ENCODE measurements at regions not wholly inside any gene's neighbourhood (a gene's known extent, or its start where the extent isn't known, plus 50 kb on each side); places are given as distances from the start of the nearest gene placed in this dataset.
"Not testable (repeated sequence)": the region's sequence is repeated elsewhere in the genome, so short reads cannot be mapped to it uniquely, and the experiment has no call there.

GRCh38 chr22:35487623-35488022, 53.0 kb upstream of the RASD2 start:
- H3K27me3 Mint-ChIP-seq: peaks cover 43% of the 10 kb centered on the region
- not testable (repeated sequence) for H3K4me1 Mint-ChIP-seq; H3K36me3 Mint-ChIP-seq (ENCODE audit: low read depth); H3K4me3 Mint-ChIP-seq; H3K9me3 ChIP-seq (ENCODE audit: control insufficient read depth, low read length, poor library complexity, severe bottlenecking); DNase-seq; ATAC-seq; H3K27ac Mint-ChIP-seq

DNA sequence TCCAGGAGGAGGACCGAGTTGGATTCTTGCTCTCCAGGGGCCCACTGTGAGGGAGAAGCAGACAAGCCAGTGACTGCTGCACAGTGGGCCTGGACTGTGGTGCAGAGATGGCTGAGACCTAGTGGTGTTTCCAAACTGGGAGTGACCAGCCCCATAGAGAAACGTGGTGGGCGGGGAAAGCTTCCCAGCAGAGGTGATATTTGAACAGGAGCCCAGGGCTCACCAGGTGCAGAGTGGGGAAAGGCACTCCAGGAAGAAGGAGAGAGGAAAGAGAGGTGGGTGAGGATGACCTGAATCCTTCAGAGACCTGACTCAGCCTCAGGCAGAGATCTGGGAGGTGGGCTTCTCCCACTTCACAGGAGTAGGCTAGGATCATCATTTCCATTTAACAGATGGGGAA, 52.1 kb upstream of the RASD2 start:
- H3K27me3 Mint-ChIP-seq: peaks cover 52% of the 10 kb centered on the region
- H3K9me3 ChIP-seq (ENCODE audit: control insufficient read depth, low read length, poor library complexity, severe bottlenecking): no peaks in the 10 kb centered on the region
- peaks cover 2% of the 10 kb centered on the region for H3K4me1 Mint-ChIP-seq
- no peak overlapping the region for H3K4me3 Mint-ChIP-seq
- no peak for ATAC-seq
- no peak for DNase-seq
- peak overlapping the region; percentile 14 for H3K27ac Mint-ChIP-seq
- H3K36me3 Mint-ChIP-seq (ENCODE audit: low read depth): peaks cover 5% of the 10 kb centered on the region

- Mint-ChIP-seq H3K27me3 (peaks cover 59% of the 10 kb centered on the region), H3K4me1 (peaks cover 6% of the 10 kb centered on the region), H3K27ac (no peak overlapping the region), H3K4me3 (no peak overlapping the region), H3K36me3 (ENCODE audit: low read depth) (peaks cover 8% of the 10 kb centered on the region)
- ATAC-seq (no peak), DNase-seq (no peak)
- H3K9me3 ChIP-seq (ENCODE audit: control insufficient read depth, low read length, poor library complexity, severe bottlenecking): no peaks in the 10 kb centered on the region
Measured at GRCh38 chr22:35489239-35489638, 51.4 kb upstream of the RASD2 start.

Data from T-helper 17 cell (primary cell).